Left cardiac atrium (tissue), 4 donors: ENCODE measurements at regions not wholly inside any gene's neighbourhood (a gene's known extent, or its start where the extent isn't known, plus 50 kb on each side); places are given as distances from the start of the nearest gene placed in this dataset.

Experiments used
- ATAC-seq, 2 donors: fragments of 200-7000 bp; cut with Tn5 transposase; one replicate each; pipeline ENCODE4 v1.9.1; 2020; ENCODE audit warnings: mild to moderate bottlenecking in 2 of 2, moderate library complexity in 2 of 2
- DNase-seq: peaks from one replicate; pipeline ENCODE4 v3.0.0-alpha.2; 2020
- intact Hi-C, 2 donors: fragments of 100-400 bp; cut with DNase I; formaldehyde crosslinking; loops; one replicate each; pipeline versions ENCODE4 v1.14.1 to v1.15.1; 2022 to 2023
- donor health status: DM: no; HTN: yes; CAD: no.
- donor health status: DM: no; HTN: yes; CAD: no; lungs with severe emphysema.
- donor health status: DM: yes; HTN: yes; CAD: no.
- donor health status: Dilated cardiomyopathy.

GRCh38 chr1:227453631-227454355 is 109.6 kb upstream of the ZNF678 start:
- intact Hi-C loops = no loop called here
- no peak for DNase-seq
- no peak for ATAC-seq

DNA sequence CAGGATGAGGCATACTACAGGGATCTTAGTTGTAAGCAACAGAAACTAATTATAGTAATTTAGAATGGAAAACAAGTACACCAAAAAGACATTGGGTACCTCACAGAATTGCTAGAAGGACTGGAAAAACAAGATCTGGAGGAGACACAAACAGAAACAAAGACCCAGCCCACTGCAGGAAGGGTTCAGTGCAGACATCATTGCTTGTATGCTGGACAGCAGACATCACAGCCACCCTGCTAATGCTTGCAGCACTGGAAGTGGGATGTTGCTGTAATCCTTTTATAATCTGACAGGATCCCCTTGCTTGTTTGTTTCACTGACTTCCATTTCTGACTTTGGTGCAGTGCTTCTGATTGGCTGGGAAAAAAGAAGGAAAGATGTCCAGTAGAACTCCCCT is 111.4 kb upstream of the ZNF678 start:
- intact Hi-C loops = no loop called here
- ATAC-seq = no peak
- no peak for DNase-seq

DNA sequence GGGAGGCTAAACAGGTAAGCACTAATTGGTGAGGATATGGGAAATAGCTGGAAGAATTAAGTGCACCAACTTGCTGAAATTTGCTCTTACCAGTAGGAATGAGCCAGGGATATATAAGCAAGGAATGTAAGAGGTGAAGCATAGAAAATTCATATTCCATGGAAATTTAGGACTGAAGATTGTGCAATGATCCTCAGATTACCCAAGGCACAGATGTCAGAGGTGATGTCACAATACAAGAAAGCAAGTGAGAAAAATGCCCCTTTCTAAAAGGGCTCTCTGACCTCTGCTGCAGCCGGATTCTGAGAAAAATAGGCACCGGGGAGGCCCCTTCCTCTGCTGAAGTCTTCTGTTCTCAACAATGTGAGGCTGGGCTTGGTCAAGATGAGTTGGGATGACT is 112.3 kb upstream of the ZNF678 start:
- intact Hi-C loops = no loop called here
- no peak for DNase-seq
- ATAC-seq = no peak

DNA sequence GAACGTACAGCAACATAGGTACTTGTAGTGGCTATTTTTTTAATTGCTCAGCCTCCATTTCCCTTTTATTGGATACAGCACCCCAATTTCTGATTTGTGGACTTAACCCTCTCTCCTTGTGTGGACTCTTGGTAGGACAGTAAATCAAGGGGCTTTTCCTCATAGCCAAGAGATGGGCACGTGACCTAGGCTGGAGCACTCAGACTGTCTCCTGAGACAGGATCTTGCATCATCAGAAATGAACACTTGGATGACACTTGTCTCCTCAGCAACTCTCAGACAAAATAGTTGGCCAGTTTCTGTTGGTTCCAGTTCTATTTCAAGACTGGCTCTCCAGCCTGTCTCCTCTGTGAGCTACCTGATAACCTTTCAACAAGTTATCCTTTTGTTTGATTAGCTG is 112.9 kb upstream of the ZNF678 start:
- ATAC-seq = peak in 1 of 2 donors; percentile 28
- intact Hi-C loops = no loop called here
- DNase-seq = no peak

GRCh38 chr1:227449741-227450441 is 113.5 kb upstream of the ZNF678 start:
- intact Hi-C loops = no loop called here
- no peak for DNase-seq
- no peak for ATAC-seq

DNA sequence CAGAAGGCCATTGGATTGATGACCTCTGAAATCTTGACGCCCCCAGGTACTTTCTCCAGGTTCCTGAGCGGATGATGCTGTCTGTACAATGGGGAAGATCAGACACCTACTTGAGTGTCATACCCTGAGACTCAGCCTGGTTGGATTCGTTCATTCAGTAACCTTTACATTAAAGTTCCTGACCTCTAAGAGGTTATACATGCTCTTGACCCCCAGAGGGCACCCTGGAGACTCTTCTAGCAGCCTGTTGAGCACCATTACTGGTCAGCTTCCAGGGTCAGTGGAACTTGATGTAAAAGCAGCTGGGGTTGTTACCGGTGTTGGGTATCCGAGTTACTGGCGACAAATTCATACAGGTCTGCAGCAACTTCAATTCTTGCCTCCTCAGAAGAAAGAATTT is 114.3 kb upstream of the ZNF678 start:
- ATAC-seq = peak in 1 of 2 donors; percentile 12
- DNase-seq = no peak
- intact Hi-C loops = no loop called here

GRCh38 chr1:227447531-227447990 is 115.8 kb upstream of the ZNF678 start:
- DNase-seq = peak; percentile 74
- intact Hi-C loops = no loop called here
- ATAC-seq = peak; percentile 64 to 76

GRCh38 chr1:227445746-227446145 is 117.6 kb upstream of the ZNF678 start:
- DNase-seq (no peak), ATAC-seq (no peak)
- intact Hi-C loops = no loop called here

DNA sequence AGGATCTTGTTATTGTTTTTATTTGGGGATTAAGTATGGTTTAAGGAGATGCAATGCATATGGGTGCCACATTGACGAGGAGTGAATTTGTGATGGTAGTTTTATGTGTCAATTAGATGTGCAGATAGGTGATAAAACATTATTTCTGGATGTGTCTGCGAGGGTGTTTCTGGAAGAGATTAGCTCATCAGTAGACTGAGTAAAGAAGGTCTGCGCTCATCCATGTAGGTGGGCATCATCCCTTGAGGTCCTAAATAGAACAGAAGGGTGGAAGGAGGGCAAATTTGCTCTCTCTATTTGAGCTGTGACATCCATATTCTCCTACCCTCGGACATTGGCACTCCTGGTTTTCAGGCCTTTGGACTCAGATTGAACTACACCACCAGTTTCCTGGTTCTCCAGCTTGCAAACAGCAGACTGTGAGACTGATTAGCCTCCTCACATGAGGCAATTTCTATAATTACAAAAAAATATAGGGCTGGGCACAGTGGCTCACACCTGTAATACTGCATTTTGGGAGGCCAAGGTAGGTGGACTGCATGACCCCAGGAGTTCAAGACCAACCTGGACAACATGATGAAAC is 118.2 kb upstream of the ZNF678 start:
- intact Hi-C loops = no loop called here
- DNase-seq (no peak), ATAC-seq (no peak)

DNA sequence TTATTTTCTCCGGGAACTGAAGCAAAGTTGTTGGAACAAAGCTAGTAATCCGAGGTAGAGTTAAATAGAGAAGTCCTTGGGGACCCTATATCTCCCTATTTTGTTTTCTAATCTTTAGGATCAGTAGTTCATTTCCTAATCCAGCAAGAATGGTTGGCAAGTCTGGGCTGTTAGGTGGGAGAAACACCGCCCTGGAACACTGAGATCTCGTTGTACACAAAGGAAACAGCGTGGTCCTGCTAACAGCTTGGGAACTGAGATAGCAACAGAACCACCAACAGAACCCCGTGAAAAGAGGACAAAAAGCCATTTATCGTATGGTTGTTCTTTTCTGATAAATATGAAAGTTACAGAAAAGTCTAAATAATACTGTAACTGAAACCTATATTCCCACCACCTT is 121.9 kb upstream of the CDC42BPA start:
- peak; percentile 50 to 56 for ATAC-seq
- intact Hi-C loops = no loop called here
- no peak for DNase-seq

DNA sequence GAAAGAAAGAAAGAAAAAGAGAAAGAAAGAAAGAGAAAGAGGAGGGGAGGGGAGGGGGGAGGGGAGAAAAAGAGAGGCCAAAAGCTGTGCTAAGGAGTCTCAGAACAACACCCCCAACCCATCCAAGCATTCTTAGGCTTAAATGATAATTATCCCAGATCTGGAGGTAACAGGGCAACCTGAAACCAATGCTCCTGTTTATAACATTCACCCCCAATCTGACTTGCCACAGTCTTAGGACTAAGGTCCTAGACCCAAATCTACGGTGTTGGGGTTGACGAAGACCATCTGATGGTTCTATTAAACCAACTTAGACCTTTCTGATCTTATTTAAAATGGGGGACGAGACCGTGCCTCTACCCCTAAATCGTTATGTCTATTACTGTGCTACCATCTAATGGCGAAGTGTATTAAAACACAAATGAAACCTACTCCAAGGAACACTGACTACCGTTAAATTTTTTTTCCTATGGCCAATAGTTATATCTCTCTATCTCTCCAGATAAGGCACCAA is 119.3 kb upstream of the CDC42BPA start:
- ATAC-seq (peak; percentile 82 to 83), DNase-seq (no peak)
- intact Hi-C loops = loop anchor here (2.0 to 10.0 kb wide), 5 partner anchors 119 to 305 kb away; partner anchors contain the start of gene CDC42BPA (in 2 of the 2)

DNA sequence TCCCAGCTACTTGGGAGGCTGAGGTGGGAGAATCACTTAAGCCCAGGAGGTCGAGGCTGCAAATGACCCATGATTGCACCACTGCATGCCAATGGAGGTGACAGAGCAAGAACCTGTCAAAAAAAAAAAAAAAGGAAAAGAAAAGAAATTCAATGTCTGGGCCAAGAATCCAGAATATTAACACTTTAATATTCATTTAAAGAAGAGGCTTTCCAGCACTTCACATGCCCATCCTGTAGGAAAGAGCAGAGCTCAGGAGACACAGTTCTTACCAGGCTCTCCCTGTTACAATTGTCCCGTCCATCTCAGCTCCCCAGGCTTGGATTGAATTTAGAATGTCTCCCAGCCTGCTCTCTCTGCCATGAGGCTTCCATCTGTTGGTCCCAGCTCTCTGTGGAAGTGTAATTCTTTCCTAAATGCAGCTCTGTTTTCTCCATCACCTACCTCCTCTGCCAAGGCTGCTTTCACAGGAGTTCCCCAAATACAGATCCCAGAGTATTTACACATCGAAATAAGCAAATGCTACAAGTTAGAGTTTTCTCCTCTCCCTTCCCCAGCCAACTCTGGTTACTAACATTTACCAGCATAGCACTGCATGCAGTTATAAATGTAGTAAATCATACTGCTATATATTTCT is 116.6 kb upstream of the CDC42BPA start:
- DNase-seq = no peak
- intact Hi-C loops = loop anchor here (5.0 to 10.0 kb wide), 5 partner anchors 73 to 303 kb away; partner anchors contain the start of gene CDC42BPA (in 1 of the 2)
- no peak for ATAC-seq

DNA sequence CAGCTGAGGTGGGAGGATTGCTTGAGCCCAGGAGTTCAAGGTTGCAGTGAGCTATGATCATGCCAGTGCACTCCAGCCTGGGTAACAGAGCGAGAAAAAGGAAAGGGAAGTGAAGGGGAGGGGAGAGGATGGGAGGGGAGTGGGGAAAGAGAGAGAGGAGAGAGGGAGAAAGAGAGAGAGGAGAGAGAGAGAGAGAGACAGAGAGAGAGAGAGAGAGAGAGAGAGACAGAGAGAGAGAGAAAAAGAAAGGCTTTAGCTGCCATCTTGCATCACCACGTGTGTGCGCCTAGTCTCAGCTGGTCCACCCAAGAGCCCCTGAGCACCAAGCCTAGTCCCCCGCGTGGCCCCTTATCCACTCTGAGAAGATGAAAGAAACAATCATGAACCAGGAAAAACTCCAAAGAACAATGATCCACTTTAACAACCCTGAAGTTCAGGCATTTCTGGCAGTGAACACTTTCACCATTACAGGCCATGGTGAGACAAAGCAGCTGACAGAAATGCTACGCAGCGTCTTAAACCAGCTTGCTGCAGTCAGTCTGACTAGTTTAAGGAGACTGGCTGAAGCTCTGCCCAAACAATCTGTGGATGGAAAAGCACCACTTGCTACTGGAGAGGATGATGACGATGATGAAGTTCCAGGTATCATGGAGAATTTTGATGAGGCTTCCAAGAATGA is 115.5 kb upstream of the CDC42BPA start:
- ATAC-seq (no peak), DNase-seq (no peak)
- intact Hi-C loops = loop anchor here (5.0 to 10.0 kb wide), 3 partner anchors 72 to 199 kb away; partner anchors contain the start of gene CDC42BPA (in 1 of the 2)

- DNase-seq (no peak), ATAC-seq (no peak)
- intact Hi-C loops = loop anchor here (5.0 to 10.0 kb wide), 3 partner anchors 71 to 198 kb away; partner anchors contain the start of gene CDC42BPA (in 1 of the 2)
Measured at GRCh38 chr1:227432981-227433380, 114.7 kb upstream of the CDC42BPA start.

GRCh38 chr1:227432181-227432535 is 113.9 kb upstream of the CDC42BPA start:
- intact Hi-C loops = loop anchor here (5.0 to 10.0 kb wide), 3 partner anchors 70 to 197 kb away; partner anchors contain the start of gene CDC42BPA (in 1 of the 2)
- ATAC-seq = no peak
- DNase-seq = no peak

- intact Hi-C loops = loop anchor here (5.0 to 10.0 kb wide), 4 partner anchors 65 to 195 kb away; partner anchors contain the start of gene CDC42BPA (in 1 of the 2)
- ATAC-seq (peak; percentile 45 to 46), DNase-seq (no peak)
Measured at GRCh38 chr1:227429447-227430359, 111.4 kb upstream of the CDC42BPA start.

GRCh38 chr1:227428803-227429202 is 110.5 kb upstream of the CDC42BPA start:
- intact Hi-C loops = loop anchor here in 1 of 2 donors (10.0 kb wide), 1 partner anchor 64 kb away; no protein-coding TSS in a partner anchor
- ATAC-seq (peak; percentile 21 to 51), DNase-seq (no peak)
